ENCODE measurements at regions not wholly inside any gene's neighbourhood (a gene's known extent, or its start where the extent isn't known, plus 50 kb on each side); places are given as distances from the start of the nearest gene placed in this dataset.

GRCh38 chr15:84103345-84103744, 132.2 kb upstream of the GOLGA6L4 start:
- Histone ChIP-seq H3K36me3 (replicated peaks; ENCODE audit: insufficient read depth, low read length) (no peaks in the 10 kb centered on the region), H3K27me3 (replicated peaks; ENCODE audit: insufficient read depth, low read length) (no peaks in the 10 kb centered on the region), H3K4me2 (ENCODE audit: low read depth, low read length) (no peak overlapping the region), H3K27ac (ENCODE audit: low read length) (no peak overlapping the region), H4K20me1 (ENCODE audit: insufficient read depth, low read length) (no peaks in the 10 kb centered on the region), H2AFZ (ENCODE audit: low read length) (no peak overlapping the region), H3K9me2 (replicated peaks; ENCODE audit: insufficient read depth, low read length) (no peaks in the 10 kb centered on the region), H3K79me2 (ENCODE audit: low read length) (no peaks in the 10 kb centered on the region), H3K9me3 (replicated peaks; ENCODE audit: insufficient read depth, low read length) (no peaks in the 10 kb centered on the region), H3K4me1 (ENCODE audit: low read length) (peaks cover 17% of the 10 kb centered on the region), H3F3A (ENCODE audit: insufficient read depth, low read length) (peaks cover 6% of the 10 kb centered on the region; the same call in 1 of the 2 replicates), H3K9ac (ENCODE audit: low read length) (no peak overlapping the region), H3K4me3 (ENCODE audit: low read length) (no peak overlapping the region)
- DNase-seq = no peak
- TF ChIP-seq EZH2phosphoT487 (IDR thresholded peaks at IDR 0.05; ENCODE audit: low read length) (no peak), EZH2 (optimal IDR thresholded peaks at IDR 0.05; ENCODE audit: low read depth, low read length) (no peak)
- TF ChIP-seq, protein P1, sequence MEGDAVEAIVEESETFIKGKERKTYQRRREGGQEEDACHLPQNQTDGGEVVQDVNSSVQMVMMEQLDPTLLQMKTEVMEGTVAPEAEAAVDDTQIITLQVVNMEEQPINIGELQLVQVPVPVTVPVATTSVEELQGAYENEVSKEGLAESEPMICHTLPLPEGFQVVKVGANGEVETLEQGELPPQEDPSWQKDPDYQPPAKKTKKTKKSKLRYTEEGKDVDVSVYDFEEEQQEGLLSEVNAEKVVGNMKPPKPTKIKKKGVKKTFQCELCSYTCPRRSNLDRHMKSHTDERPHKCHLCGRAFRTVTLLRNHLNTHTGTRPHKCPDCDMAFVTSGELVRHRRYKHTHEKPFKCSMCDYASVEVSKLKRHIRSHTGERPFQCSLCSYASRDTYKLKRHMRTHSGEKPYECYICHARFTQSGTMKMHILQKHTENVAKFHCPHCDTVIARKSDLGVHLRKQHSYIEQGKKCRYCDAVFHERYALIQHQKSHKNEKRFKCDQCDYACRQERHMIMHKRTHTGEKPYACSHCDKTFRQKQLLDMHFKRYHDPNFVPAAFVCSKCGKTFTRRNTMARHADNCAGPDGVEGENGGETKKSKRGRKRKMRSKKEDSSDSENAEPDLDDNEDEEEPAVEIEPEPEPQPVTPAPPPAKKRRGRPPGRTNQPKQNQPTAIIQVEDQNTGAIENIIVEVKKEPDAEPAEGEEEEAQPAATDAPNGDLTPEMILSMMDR (IDR thresholded peaks at IDR 0.05; ENCODE audit: low read length) = no peak

- H2AFZ ChIP-seq (ENCODE audit: low read length) = no peak overlapping the region
- H3K4me3 ChIP-seq (ENCODE audit: low read length) = no peak overlapping the region
- H3K4me1 ChIP-seq (ENCODE audit: low read length) = peaks cover 9% of the 10 kb centered on the region
- no peak overlapping the region for H3K4me2 ChIP-seq (ENCODE audit: low read depth, low read length)
- TF ChIP-seq EZH2phosphoT487 (IDR thresholded peaks at IDR 0.05; ENCODE audit: low read length) = no peak
- H3K27ac ChIP-seq (ENCODE audit: low read length) = no peak overlapping the region
- H4K20me1 ChIP-seq (ENCODE audit: insufficient read depth, low read length) = no peaks in the 10 kb centered on the region
- H3K9me3 ChIP-seq (replicated peaks; ENCODE audit: insufficient read depth, low read length) = no peaks in the 10 kb centered on the region
- DNase-seq = no peak
- no peaks in the 10 kb centered on the region for H3K79me2 ChIP-seq (ENCODE audit: low read length)
- no peaks in the 10 kb centered on the region for H3F3A ChIP-seq (ENCODE audit: insufficient read depth, low read length)
- H3K36me3 ChIP-seq (replicated peaks; ENCODE audit: insufficient read depth, low read length) = no peaks in the 10 kb centered on the region
- no peaks in the 10 kb centered on the region for H3K27me3 ChIP-seq (replicated peaks; ENCODE audit: insufficient read depth, low read length)
- no peak overlapping the region for H3K9ac ChIP-seq (ENCODE audit: low read length)
- no peaks in the 10 kb centered on the region for H3K9me2 ChIP-seq (replicated peaks; ENCODE audit: insufficient read depth, low read length)
Measured at GRCh38 chr15:84104853-84105252, 130.7 kb upstream of the GOLGA6L4 start.

DNA sequence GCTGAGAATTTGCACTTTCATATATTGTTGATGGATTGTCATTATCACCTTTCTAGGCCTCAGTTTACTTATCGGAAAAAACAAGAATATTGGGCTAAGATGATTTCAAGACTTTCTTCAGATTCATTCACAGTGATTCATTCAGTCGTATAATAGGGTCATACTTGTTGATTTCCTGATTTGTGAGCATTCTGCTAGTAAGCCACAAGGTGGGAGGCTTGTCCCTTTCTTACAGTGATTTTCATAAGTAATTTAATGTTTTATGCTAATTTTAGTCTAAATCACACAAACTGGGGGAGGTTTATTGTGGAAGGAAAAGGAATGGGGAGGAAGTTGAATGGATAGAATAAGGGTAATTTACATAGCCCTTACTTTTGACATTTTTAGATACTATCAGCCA, 126.8 kb upstream of the GOLGA6L4 start:
- Histone ChIP-seq H3K27me3 (replicated peaks; ENCODE audit: insufficient read depth, low read length) (no peaks in the 10 kb centered on the region), H3K9ac (ENCODE audit: low read length) (no peak overlapping the region), H3K9me3 (replicated peaks; ENCODE audit: insufficient read depth, low read length) (no peaks in the 10 kb centered on the region), H3K4me3 (ENCODE audit: low read length) (no peak overlapping the region), H2AFZ (ENCODE audit: low read length) (no peak overlapping the region), H3K27ac (ENCODE audit: low read length) (no peak overlapping the region), H3K79me2 (ENCODE audit: low read length) (no peaks in the 10 kb centered on the region), H3F3A (ENCODE audit: insufficient read depth, low read length) (no peaks in the 10 kb centered on the region), H3K4me2 (ENCODE audit: low read depth, low read length) (no peak overlapping the region), H4K20me1 (ENCODE audit: insufficient read depth, low read length) (no peaks in the 10 kb centered on the region), H3K4me1 (ENCODE audit: low read length) (no peaks in the 10 kb centered on the region), H3K36me3 (replicated peaks; ENCODE audit: insufficient read depth, low read length) (no peaks in the 10 kb centered on the region), H3K9me2 (replicated peaks; ENCODE audit: insufficient read depth, low read length) (no peaks in the 10 kb centered on the region)
- no peak for DNase-seq
- no peak for TF ChIP-seq EZH2phosphoT487 (IDR thresholded peaks at IDR 0.05; ENCODE audit: low read length)
- TF ChIP-seq, protein P1 (IDR thresholded peaks at IDR 0.05; ENCODE audit: low read length) = no peak
- TF ChIP-seq EZH2 (optimal IDR thresholded peaks at IDR 0.05; ENCODE audit: low read depth, low read length) = no peak

DNA sequence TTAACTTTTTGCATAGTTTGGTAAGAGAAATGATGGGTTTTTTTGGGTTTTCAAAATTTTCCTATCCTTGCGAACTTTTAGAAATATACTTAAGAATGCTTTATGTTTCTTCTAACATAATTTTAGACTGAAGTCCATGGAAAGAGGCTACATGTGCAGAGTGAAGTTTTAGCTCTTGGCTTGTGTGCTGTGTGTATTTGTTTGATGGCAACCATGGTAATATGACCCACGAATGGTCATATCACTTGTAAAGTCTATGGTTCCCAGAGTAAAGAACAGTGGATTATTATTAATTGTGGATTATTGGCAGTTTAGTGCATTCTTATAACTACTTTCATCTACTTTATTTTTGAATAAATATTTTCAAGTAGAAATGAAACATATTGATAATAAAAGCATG, 124.0 kb upstream of the GOLGA6L4 start:
- TF ChIP-seq, protein P1 (IDR thresholded peaks at IDR 0.05; ENCODE audit: low read length) = no peak
- TF ChIP-seq EZH2phosphoT487 (IDR thresholded peaks at IDR 0.05; ENCODE audit: low read length) = no peak
- H3K27ac ChIP-seq (ENCODE audit: low read length) = no peak overlapping the region
- H3K4me1 ChIP-seq (ENCODE audit: low read length) = no peaks in the 10 kb centered on the region
- H3K9me3 ChIP-seq (replicated peaks; ENCODE audit: insufficient read depth, low read length) = no peaks in the 10 kb centered on the region
- no peak overlapping the region for H3K4me3 ChIP-seq (ENCODE audit: low read length)
- H3F3A ChIP-seq (ENCODE audit: insufficient read depth, low read length) = no peaks in the 10 kb centered on the region
- H3K27me3 ChIP-seq (replicated peaks; ENCODE audit: insufficient read depth, low read length) = no peaks in the 10 kb centered on the region
- H3K36me3 ChIP-seq (replicated peaks; ENCODE audit: insufficient read depth, low read length) = no peaks in the 10 kb centered on the region
- no peak overlapping the region for H2AFZ ChIP-seq (ENCODE audit: low read length)
- H3K4me2 ChIP-seq (ENCODE audit: low read depth, low read length) = no peak overlapping the region
- no peak overlapping the region for H3K9ac ChIP-seq (ENCODE audit: low read length)
- H3K79me2 ChIP-seq (ENCODE audit: low read length) = no peaks in the 10 kb centered on the region
- H3K9me2 ChIP-seq (replicated peaks; ENCODE audit: insufficient read depth, low read length) = no peaks in the 10 kb centered on the region
- DNase-seq = no peak
- H4K20me1 ChIP-seq (ENCODE audit: insufficient read depth, low read length) = no peaks in the 10 kb centered on the region

Data from MM.1S (cell line).